MCF 10A (cell line): ENCODE measurements at regions not wholly inside any gene's neighbourhood (a gene's known extent, or its start where the extent isn't known, plus 50 kb on each side); places are given as distances from the start of the nearest gene placed in this dataset.

Experiments
- BruUV-seq: library from RNA; stranded (reverse); fragments of 400-500 nt; replicated peaks from 2 replicates; lab custom pipeline; 2021; lab: Mats Ljungman, UMichigan
- CTCF ChIA-PET: fragments of 300-600 bp; sonication (Branson Sonifier 250); formaldehyde crosslinking; extraction: SDS; loops from one replicate; lab custom pipeline; 2021; ENCODE audit warnings: antibody characterized with exemption, inconsistent platforms; lab: Yijun Ruan, JAX
- POLR2A ChIA-PET: fragments of 300-600, 350-650 bp; sonication (Branson Sonifier 250); formaldehyde crosslinking; extraction: SDS; loops from one replicate; lab custom pipeline; 2020; ENCODE audit warnings: antibody characterized with exemption, inconsistent platforms; lab: Yijun Ruan, JAX
- DNase-seq: peaks from one replicate; pipeline ENCODE4 v3.0.0-alpha.2; 2018; ENCODE audit not compliant: unreplicated experiment
- H3K27ac Mint-ChIP-seq: one replicate; pipeline ENCODE4 v1.8.0; 2022; ENCODE audit warnings: mild to moderate bottlenecking, low read depth, mixed read lengths; ENCODE audit not compliant: unreplicated experiment
- H3K27me3 Mint-ChIP-seq: one replicate; pipeline ENCODE4 v1.8.0; 2022; ENCODE audit warnings: mixed read lengths; ENCODE audit not compliant: insufficient read depth, unreplicated experiment
- H3K36me3 Mint-ChIP-seq: one replicate; pipeline ENCODE4 v1.8.0; 2022; ENCODE audit warnings: mild to moderate bottlenecking, moderate library complexity, mixed read lengths; ENCODE audit not compliant: insufficient read depth, unreplicated experiment
- H3K4me1 Mint-ChIP-seq: one replicate; pipeline ENCODE4 v1.8.0; 2022; ENCODE audit warnings: mixed read lengths; ENCODE audit not compliant: insufficient read depth, unreplicated experiment
- H3K4me3 Mint-ChIP-seq: one replicate; pipeline ENCODE4 v1.8.0; 2022; ENCODE audit warnings: mild to moderate bottlenecking, moderate library complexity, mixed read lengths; ENCODE audit not compliant: unreplicated experiment
- H3K9me3 Mint-ChIP-seq: one replicate; pipeline ENCODE4 v1.8.0; 2022; ENCODE audit warnings: mixed read lengths; ENCODE audit not compliant: unreplicated experiment
- CTCF ChIP-seq: fragments of 200-600 bp; IDR thresholded peaks from one replicate; pipeline ENCODE4 v1.8.0; 2022; ENCODE audit warnings: antibody characterized with exemption, mild to moderate bottlenecking; ENCODE audit not compliant: unreplicated experiment
- intact Hi-C: fragments of 100-400 bp; cut with micrococcal nuclease; formaldehyde crosslinking; loops from 2 replicates; pipeline ENCODE4 v1.14.1; 2022

GRCh38 chr11:25597696-25598095, 734.2 kb upstream of the ANO3 start:
- BruUV-seq: no TSS peak
- H3K9me3 Mint-ChIP-seq: no peaks in the 10 kb centered on the region
- H3K4me1 Mint-ChIP-seq: no peaks in the 10 kb centered on the region
- no peak overlapping the region for H3K4me3 Mint-ChIP-seq
- TF ChIP-seq CTCF: no peak
- H3K27me3 Mint-ChIP-seq: no peaks in the 10 kb centered on the region
- H3K27ac Mint-ChIP-seq: no peak overlapping the region
- no peaks in the 10 kb centered on the region for H3K36me3 Mint-ChIP-seq
- ChIA-PET CTCF (no interaction called here), POLR2A (interaction anchor here (0.6 to 0.7 kb wide), 2 partner anchors 20 to 21 kb away, joined by 3 read pairs; no protein-coding TSS in a partner anchor)
- no peak for DNase-seq
- intact Hi-C loops: no loop called here

- Mint-ChIP-seq H3K4me3 (no peak overlapping the region), H3K27ac (no peak overlapping the region), H3K36me3 (no peaks in the 10 kb centered on the region), H3K9me3 (peaks cover 7% of the 10 kb centered on the region), H3K27me3 (no peaks in the 10 kb centered on the region), H3K4me1 (no peaks in the 10 kb centered on the region)
- ChIA-PET POLR2A (no interaction called here), CTCF (no interaction called here)
- TF ChIP-seq CTCF: no peak
- BruUV-seq: no TSS peak
- intact Hi-C loops: no loop called here
- DNase-seq: no peak
Measured at GRCh38 chr11:25602149-25602548, 729.8 kb upstream of the ANO3 start.

GRCh38 chr11:25602959-25603358, 729.0 kb upstream of the ANO3 start:
- no peak overlapping the region for H3K27ac Mint-ChIP-seq
- no peaks in the 10 kb centered on the region for H3K36me3 Mint-ChIP-seq
- peaks cover 16% of the 10 kb centered on the region for H3K9me3 Mint-ChIP-seq
- no peak for TF ChIP-seq CTCF
- H3K4me3 Mint-ChIP-seq: no peak overlapping the region
- DNase-seq: no peak
- H3K4me1 Mint-ChIP-seq: no peaks in the 10 kb centered on the region
- ChIA-PET CTCF (no interaction called here), POLR2A (interaction anchor here (0.7 kb wide), 1 partner anchor 41 kb away, joined by 4 read pairs; no protein-coding TSS in a partner anchor)
- BruUV-seq: no TSS peak
- H3K27me3 Mint-ChIP-seq: no peaks in the 10 kb centered on the region
- intact Hi-C loops: no loop called here

- POLR2A ChIA-PET: interaction anchor here (1.0 kb wide), 1 partner anchor 581 kb away, joined by 3 read pairs; no protein-coding TSS in a partner anchor
- Mint-ChIP-seq H3K36me3 (peaks cover 6% of the 10 kb centered on the region), H3K27me3 (no peaks in the 10 kb centered on the region), H3K4me3 (no peak overlapping the region), H3K4me1 (no peaks in the 10 kb centered on the region), H3K9me3 (peaks cover 16% of the 10 kb centered on the region), H3K27ac (no peak overlapping the region)
- CTCF ChIA-PET: interaction anchor here (0.6 kb wide), 1 partner anchor 125 kb away, joined by 3 read pairs; no protein-coding TSS in a partner anchor
- no TSS peak for BruUV-seq
- DNase-seq: no peak
- TF ChIP-seq CTCF: no peak
- intact Hi-C loops: no loop called here
Measured at GRCh38 chr11:25612806-25613205, 719.1 kb upstream of the ANO3 start.
